ENCODE measurements at regions not wholly inside any gene's neighbourhood (a gene's known extent, or its start where the extent isn't known, plus 50 kb on each side); places are given as distances from the start of the nearest gene placed in this dataset.

DNA sequence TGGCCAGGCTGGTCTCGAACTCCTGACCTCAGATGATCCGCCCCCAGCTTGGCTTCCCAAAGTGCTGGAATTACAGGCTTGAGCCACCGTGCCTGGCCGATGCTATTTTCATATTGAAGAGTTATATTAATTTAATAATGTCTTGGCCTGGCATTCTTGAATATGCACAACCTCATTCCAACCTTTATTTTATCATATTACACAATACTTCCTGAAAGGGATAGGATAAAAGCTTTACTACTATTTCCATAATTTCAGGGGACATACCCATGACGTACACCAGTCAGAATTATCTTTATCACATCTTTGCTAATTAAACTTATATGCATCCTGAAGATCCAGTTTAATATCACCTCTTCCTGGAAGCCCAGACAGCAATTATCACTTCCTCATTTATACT, 205.3 kb downstream of the ZIC4 start:
- ChIA-PET RAD21 (ENCODE audit: low non-redundant PET in 1 of 2, low total read pairs in 2 of 2, uncharacterized antibody in 2 of 2, unreplicated experiment in 2 of 2) (no interaction called here), POLR2A (no interaction called here), CTCF (no interaction called here)
- H2AFZ ChIP-seq (ENCODE audit: low read depth, low read length, poor library complexity, severe bottlenecking) = no peak overlapping the region
- intact Hi-C loops (cut with micrococcal nuclease) = no loop called here
- no peaks in the 10 kb centered on the region for H4K20me1 ChIP-seq (ENCODE audit: insufficient read depth)
- no peaks in the 10 kb centered on the region for H3K79me2 ChIP-seq (ENCODE audit: insufficient read depth, low read length)
- H3K4me2 ChIP-seq (ENCODE audit: low read length) = no peak overlapping the region
- H3K36me3 ChIP-seq (ENCODE audit: control insufficient read depth in 1 of 2, insufficient read depth in 2 of 2, low read length in 2 of 2) = no peaks in the 10 kb centered on the region
- H3K9me2 ChIP-seq (ENCODE audit: insufficient read depth) = no peaks in the 10 kb centered on the region
- no peaks in the 10 kb centered on the region for H3K27me3 ChIP-seq (ENCODE audit: insufficient read depth, low read length)
- ATAC-seq (no peak), DNase-seq (ENCODE audit: low read depth, low spot score) (no peak)
- no peak overlapping the region for H3K27ac ChIP-seq (ENCODE audit: low read depth, low read length)
- H3K4me1 ChIP-seq (ENCODE audit: control insufficient read depth in 1 of 2, insufficient read depth in 2 of 2, low read length in 2 of 2) = no peaks in the 10 kb centered on the region
- no peaks in the 10 kb centered on the region for H3K9me3 ChIP-seq (ENCODE audit: control insufficient read depth in 1 of 2, insufficient read depth in 1 of 2, low read depth in 1 of 2, low read length in 2 of 2)
- BruUV-seq (replicated peaks) = no TSS peak
- no peak overlapping the region for H3K9ac ChIP-seq (ENCODE audit: low read length)
- H3K4me3 ChIP-seq (replicated peaks in 1 of 2; ENCODE audit: low read depth in 1 of 2, low read length in 2 of 2) = no peak overlapping the region
- no peak for TF ChIP-seq YY1 (IDR thresholded peaks at IDR 0.05; ENCODE audit: extremely low read depth, insufficient replicate concordance, low read depth, low read length)
- TF ChIP-seq SRF (IDR thresholded peaks at IDR 0.05; ENCODE audit: low read depth) = no peak
- TF ChIP-seq, protein P1, sequence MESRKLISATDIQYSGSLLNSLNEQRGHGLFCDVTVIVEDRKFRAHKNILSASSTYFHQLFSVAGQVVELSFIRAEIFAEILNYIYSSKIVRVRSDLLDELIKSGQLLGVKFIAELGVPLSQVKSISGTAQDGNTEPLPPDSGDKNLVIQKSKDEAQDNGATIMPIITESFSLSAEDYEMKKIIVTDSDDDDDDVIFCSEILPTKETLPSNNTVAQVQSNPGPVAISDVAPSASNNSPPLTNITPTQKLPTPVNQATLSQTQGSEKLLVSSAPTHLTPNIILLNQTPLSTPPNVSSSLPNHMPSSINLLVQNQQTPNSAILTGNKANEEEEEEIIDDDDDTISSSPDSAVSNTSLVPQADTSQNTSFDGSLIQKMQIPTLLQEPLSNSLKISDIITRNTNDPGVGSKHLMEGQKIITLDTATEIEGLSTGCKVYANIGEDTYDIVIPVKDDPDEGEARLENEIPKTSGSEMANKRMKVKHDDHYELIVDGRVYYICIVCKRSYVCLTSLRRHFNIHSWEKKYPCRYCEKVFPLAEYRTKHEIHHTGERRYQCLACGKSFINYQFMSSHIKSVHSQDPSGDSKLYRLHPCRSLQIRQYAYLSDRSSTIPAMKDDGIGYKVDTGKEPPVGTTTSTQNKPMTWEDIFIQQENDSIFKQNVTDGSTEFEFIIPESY (IDR thresholded peaks at IDR 0.05; ENCODE audit: extremely low read depth, insufficient replicate concordance, low read length) = no peak
- no peak for TF ChIP-seq CEBPB (IDR thresholded peaks at IDR 0.05; ENCODE audit: low read depth)
- TF ChIP-seq, protein P2, sequence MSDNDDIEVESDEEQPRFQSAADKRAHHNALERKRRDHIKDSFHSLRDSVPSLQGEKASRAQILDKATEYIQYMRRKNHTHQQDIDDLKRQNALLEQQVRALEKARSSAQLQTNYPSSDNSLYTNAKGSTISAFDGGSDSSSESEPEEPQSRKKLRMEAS (IDR thresholded peaks at IDR 0.05) = no peak
- TF ChIP-seq ELF1 (IDR thresholded peaks at IDR 0.05; ENCODE audit: borderline replicate concordance, low read depth) = no peak
- TF ChIP-seq JUND (IDR thresholded peaks at IDR 0.05) = no peak
- TF ChIP-seq TCF7L2 (IDR thresholded peaks at IDR 0.05; ENCODE audit: borderline replicate concordance, extremely low read depth, insufficient read depth, insufficient read length) = no peak
- TF ChIP-seq SIN3A (IDR thresholded peaks at IDR 0.05; ENCODE audit: low read depth) = no peak
- TF ChIP-seq SP1 (IDR thresholded peaks at IDR 0.05; ENCODE audit: low read depth) = no peak
- no peak for TF ChIP-seq EGR1 (IDR thresholded peaks at IDR 0.05; ENCODE audit: low read depth)
